Cardiac muscle cell (in vitro differentiated cells and primary cell): ENCODE measurements at regions not wholly inside any gene's neighbourhood (a gene's known extent, or its start where the extent isn't known, plus 50 kb on each side); places are given as distances from the start of the nearest gene placed in this dataset.

ENCODE experiments used
- DNase-seq, 2 donors: peaks; one replicate each; pipeline versions ENCODE4 v3.0.0 to v3.0.0-alpha.2; 2010 to 2017; ENCODE audit warnings: low read depth in 1 of 2, low spot score in 1 of 2
- H3K27ac ChIP-seq: fragments of 200-600 bp; sonication (generic); 2 replicates; pipeline ENCODE4 v1.5.1; 2016
- H3K27me3 ChIP-seq: fragments of 200-600 bp; sonication (generic); 2 replicates; pipeline ENCODE4 v1.6.0; 2016; ENCODE audit warnings: control low read depth
- H3K36me3 ChIP-seq: fragments of 200-600 bp; sonication (generic); 2 replicates; pipeline ENCODE4 v1.5.1; 2016; ENCODE audit warnings: control low read depth
- H3K4me1 ChIP-seq: fragments of 200-600 bp; sonication (generic); 2 replicates; pipeline ENCODE4 v1.8.1; 2017; ENCODE audit warnings: low read depth, mild to moderate bottlenecking, mixed run types
- H3K4me3 ChIP-seq: fragments of 200-600 bp; sonication (generic); 2 replicates; pipeline ENCODE4 v1.5.1; 2016; ENCODE audit warnings: mild to moderate bottlenecking
- H3K9me3 ChIP-seq: fragments of 200-600 bp; sonication (generic); 2 replicates; pipeline ENCODE4 v1.5.1; 2017; ENCODE audit warnings: low read depth, mild to moderate bottlenecking, control low read depth
- TF ChIP-seq, protein P1 (sequence below): IDR thresholded peaks from 2 replicates; pipeline ENCODE4 v1.5.1; 2012; ENCODE audit warnings: low read depth, mild to moderate bottlenecking, low read length

DNA sequence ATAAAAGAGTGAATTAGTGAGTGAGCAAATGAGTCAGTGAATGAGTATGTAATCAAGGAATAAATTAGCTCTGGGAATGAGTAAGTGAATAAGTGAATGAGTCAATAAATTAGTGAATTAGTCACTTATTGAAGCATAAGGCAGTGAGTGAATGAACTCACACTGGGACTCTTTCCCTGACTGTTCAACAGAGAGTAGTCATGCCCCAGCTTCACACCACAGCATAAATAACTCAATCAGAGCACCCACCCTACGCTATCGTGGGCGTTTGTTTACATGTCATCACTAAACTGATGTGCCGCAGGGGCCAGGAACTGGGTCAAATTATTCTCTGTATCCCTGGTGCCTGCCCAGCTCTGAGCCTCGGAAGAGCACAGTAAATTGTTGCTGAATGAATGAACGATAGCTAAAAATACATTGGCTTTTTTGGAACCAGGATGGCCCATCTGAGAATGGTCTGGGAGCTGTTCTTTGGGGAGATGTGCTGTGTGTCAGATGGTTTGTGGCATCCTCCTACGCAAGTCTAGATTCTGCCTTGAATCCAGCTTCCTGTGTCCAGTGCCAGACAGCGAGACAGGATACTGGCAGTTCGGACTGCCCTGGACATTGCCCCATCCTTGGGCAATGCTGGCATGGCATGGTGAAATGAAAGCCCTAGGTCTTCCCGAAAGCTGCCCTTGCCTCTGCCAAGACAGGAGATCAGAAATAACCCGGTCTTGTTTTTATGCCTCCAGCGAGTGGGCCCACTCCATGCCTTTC, 98.0 kb upstream of the RTL1 start:
- TF ChIP-seq, protein P1, sequence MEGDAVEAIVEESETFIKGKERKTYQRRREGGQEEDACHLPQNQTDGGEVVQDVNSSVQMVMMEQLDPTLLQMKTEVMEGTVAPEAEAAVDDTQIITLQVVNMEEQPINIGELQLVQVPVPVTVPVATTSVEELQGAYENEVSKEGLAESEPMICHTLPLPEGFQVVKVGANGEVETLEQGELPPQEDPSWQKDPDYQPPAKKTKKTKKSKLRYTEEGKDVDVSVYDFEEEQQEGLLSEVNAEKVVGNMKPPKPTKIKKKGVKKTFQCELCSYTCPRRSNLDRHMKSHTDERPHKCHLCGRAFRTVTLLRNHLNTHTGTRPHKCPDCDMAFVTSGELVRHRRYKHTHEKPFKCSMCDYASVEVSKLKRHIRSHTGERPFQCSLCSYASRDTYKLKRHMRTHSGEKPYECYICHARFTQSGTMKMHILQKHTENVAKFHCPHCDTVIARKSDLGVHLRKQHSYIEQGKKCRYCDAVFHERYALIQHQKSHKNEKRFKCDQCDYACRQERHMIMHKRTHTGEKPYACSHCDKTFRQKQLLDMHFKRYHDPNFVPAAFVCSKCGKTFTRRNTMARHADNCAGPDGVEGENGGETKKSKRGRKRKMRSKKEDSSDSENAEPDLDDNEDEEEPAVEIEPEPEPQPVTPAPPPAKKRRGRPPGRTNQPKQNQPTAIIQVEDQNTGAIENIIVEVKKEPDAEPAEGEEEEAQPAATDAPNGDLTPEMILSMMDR = no peak
- Histone ChIP-seq H3K4me1 (no peaks in the 10 kb centered on the region), H3K36me3 (no peaks in the 10 kb centered on the region), H3K4me3 (no peak overlapping the region), H3K27me3 (no peaks in the 10 kb centered on the region), H3K9me3 (no peaks in the 10 kb centered on the region), H3K27ac (no peak overlapping the region)
- peak in 1 of 2 donors; percentile 67 for DNase-seq

DNA sequence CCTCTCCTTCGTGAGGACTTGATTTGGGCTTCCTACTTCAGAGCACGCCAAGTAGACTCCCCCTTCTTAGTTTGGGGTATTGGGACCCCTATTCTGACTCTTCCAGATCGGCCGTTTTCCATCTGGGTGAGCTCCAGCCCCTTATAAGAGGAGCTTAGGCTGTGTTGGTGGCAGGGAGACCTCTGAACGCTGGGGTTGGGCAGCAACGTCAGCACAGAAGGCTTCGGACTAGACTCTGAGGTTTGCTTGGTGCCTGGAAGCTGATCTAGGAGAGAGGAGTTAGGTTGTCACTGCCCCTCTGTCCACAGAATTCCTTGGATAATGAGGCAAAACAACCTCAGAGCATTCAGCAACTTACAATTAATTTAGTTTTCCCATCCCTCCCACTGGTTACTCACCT, 99.2 kb upstream of the RTL1 start:
- TF ChIP-seq, protein P1 = no peak
- Histone ChIP-seq H3K27me3 (no peaks in the 10 kb centered on the region), H3K27ac (no peak overlapping the region), H3K4me3 (no peak overlapping the region), H3K9me3 (no peaks in the 10 kb centered on the region), H3K4me1 (no peaks in the 10 kb centered on the region), H3K36me3 (no peaks in the 10 kb centered on the region)
- no peak for DNase-seq

DNA sequence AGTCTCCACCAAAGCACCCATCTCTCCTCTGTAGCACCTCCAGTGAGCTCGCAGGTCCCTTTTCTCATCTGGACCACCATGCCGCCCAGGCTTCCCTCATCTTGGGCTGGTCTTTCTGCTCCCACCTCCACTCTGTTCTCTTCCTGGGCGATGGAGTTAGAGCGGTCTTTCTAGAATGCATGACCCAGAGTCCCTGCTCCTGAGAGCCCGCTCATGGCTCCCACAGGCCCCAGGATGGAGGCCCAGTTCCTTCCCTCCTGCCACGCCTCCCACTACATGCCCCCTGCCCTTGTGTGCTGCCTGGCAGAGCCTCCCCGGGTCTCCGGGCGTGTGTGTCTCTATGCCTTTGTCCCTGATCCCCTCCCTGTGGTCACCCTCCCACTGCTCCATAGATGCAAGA, 100.7 kb upstream of the RTL1 start:
- Histone ChIP-seq H3K27me3 (no peaks in the 10 kb centered on the region), H3K27ac (no peak overlapping the region), H3K36me3 (no peaks in the 10 kb centered on the region), H3K4me1 (no peaks in the 10 kb centered on the region), H3K9me3 (no peaks in the 10 kb centered on the region), H3K4me3 (no peak overlapping the region)
- TF ChIP-seq, protein P1 = no peak
- DNase-seq = no peak

DNA sequence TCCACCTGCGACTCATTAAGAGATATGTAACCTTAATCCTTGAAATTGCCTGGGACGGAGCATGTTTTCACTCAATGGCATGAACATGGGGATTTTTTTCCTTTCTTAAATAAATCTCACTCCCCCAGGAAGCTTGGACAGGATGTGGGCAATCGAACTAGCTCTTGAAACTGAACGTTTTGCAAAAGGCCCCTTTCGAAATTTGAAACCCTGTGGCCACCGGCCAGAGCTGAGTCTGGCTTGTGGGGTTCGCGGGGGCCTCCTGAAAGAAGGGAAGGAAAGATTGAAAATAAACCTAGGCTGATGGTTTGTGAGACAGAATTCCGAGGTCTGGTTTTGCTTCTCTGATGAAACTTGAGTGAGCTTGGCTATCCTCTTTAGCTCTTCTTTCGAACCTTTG, 101.4 kb upstream of the RTL1 start:
- DNase-seq = peak in 1 of 2 donors; percentile 60
- Histone ChIP-seq H3K4me1 (no peaks in the 10 kb centered on the region), H3K9me3 (no peaks in the 10 kb centered on the region), H3K27ac (no peak overlapping the region), H3K36me3 (no peaks in the 10 kb centered on the region), H3K27me3 (no peaks in the 10 kb centered on the region), H3K4me3 (no peak overlapping the region)
- TF ChIP-seq, protein P1 = no peak

DNA sequence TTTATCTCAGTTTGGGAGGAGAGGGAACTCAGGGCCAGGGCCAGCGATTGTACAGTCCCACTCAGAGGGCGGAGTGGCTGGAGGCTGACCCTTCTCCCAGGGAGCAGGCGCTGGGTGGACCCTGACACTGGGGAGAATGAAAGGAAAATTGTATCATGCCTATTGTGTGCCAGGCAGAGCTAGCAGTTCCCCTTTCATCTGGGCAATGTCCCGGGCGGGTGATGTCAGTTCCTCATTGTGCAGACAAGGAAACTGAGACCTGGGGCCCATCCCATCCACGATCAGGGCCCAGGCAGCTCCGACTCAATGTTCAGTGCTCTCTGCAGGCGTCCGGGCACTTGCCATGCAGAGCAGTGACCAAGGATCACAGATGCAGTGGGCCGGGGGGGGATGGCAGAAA, 101.9 kb upstream of the RTL1 start:
- no peak for DNase-seq
- TF ChIP-seq, protein P1 = no peak
- H3K36me3 ChIP-seq = no peaks in the 10 kb centered on the region

More for the DNA sequence above, 101.9 kb upstream of the RTL1 start:
- H3K4me1 ChIP-seq = no peaks in the 10 kb centered on the region
- H3K27me3 ChIP-seq = no peaks in the 10 kb centered on the region
- H3K4me3 ChIP-seq = no peak overlapping the region
- H3K9me3 ChIP-seq = no peaks in the 10 kb centered on the region
- no peak overlapping the region for H3K27ac ChIP-seq
